ENCODE measurements at regions not wholly inside any gene's neighbourhood (a gene's known extent, or its start where the extent isn't known, plus 50 kb on each side); places are given as distances from the start of the nearest gene placed in this dataset.
"Not testable (repeated sequence)": the region's sequence is repeated elsewhere in the genome, so short reads cannot be mapped to it uniquely, and the experiment has no call there.

- no peak overlapping the region for H3K4me3 ChIP-seq (ENCODE audit: low read length)
- Mint-ChIP-seq H3K36me3 (no peaks in the 10 kb centered on the region), H3K4me1 (peaks cover 9 to 10% of the 10 kb centered on the region in 2 donors), H3K4me3 (no peak overlapping the region), H3K27me3 (ENCODE audit: low read depth in 2 of 2) (peaks cover 56 to 84% of the 10 kb centered on the region in 2 donors), H3K27ac (no peak overlapping the region), H3K9me3 (no peaks in the 10 kb centered on the region)
- DNase-seq: no peak
- intact Hi-C loops (cut with micrococcal nuclease): no loop called here
- WGBS (ENCODE audit: insufficient coverage): 60% methylated on average over 2 of the region's 3 CpGs
- H3K4me1 ChIP-seq (ENCODE audit: control insufficient read depth, insufficient read depth, low read length): peaks cover 5% of the 10 kb centered on the region
- H3K9me3 ChIP-seq (ENCODE audit: control insufficient read depth, insufficient read depth, low read length): no peaks in the 10 kb centered on the region
- TF ChIP-seq, protein P1, sequence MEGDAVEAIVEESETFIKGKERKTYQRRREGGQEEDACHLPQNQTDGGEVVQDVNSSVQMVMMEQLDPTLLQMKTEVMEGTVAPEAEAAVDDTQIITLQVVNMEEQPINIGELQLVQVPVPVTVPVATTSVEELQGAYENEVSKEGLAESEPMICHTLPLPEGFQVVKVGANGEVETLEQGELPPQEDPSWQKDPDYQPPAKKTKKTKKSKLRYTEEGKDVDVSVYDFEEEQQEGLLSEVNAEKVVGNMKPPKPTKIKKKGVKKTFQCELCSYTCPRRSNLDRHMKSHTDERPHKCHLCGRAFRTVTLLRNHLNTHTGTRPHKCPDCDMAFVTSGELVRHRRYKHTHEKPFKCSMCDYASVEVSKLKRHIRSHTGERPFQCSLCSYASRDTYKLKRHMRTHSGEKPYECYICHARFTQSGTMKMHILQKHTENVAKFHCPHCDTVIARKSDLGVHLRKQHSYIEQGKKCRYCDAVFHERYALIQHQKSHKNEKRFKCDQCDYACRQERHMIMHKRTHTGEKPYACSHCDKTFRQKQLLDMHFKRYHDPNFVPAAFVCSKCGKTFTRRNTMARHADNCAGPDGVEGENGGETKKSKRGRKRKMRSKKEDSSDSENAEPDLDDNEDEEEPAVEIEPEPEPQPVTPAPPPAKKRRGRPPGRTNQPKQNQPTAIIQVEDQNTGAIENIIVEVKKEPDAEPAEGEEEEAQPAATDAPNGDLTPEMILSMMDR (IDR thresholded peaks at IDR 0.05): no peak
- H3K27me3 ChIP-seq (ENCODE audit: control insufficient read depth, insufficient read depth, low read length): peaks cover 24% of the 10 kb centered on the region
- no peaks in the 10 kb centered on the region for H3K36me3 ChIP-seq (ENCODE audit: control insufficient read depth, insufficient read depth, low read length)
- no peak overlapping the region for H3K27ac ChIP-seq (ENCODE audit: low read length)
- no peak for ATAC-seq
Measured at GRCh38 chr14:106163316-106163715, 636.9 kb downstream of the TMEM121 start.

DNA sequence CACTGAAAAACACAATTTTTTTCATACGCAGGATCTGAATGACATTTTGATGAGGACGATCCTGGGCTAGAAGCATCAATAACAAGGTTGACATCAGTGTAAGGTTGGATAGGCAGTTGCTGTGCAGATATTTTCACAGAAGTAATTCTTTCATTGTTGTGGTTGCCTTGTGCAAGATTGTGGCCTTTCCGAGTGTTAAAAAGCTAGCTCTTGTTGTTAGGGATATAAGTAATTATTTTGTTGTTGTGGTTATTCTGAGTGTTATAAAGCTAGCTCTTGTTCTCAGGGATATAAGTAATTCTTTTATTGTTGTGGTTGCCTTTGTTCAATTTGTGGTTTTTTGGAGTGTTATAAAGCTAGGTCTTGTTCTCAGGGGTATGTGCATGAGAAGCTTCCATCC is 637.4 kb downstream of the TMEM121 start:
- H3K4me1 ChIP-seq (ENCODE audit: control insufficient read depth, insufficient read depth, low read length); H3K27ac ChIP-seq (ENCODE audit: low read length); H3K4me3 ChIP-seq (ENCODE audit: low read length); H3K4me3 Mint-ChIP-seq; intact Hi-C loops (cut with micrococcal nuclease); H3K9me3 Mint-ChIP-seq; H3K36me3 Mint-ChIP-seq; H3K27ac Mint-ChIP-seq; ATAC-seq; H3K9me3 ChIP-seq (ENCODE audit: control insufficient read depth, insufficient read depth, low read length); H3K36me3 ChIP-seq (ENCODE audit: control insufficient read depth, insufficient read depth, low read length): not testable (repeated sequence)
- DNase-seq: peak in 1 of 2 donors; percentile 27
- H3K27me3 ChIP-seq (ENCODE audit: control insufficient read depth, insufficient read depth, low read length): peaks cover 20% of the 10 kb centered on the region
- Mint-ChIP-seq H3K4me1 (peaks cover 9 to 10% of the 10 kb centered on the region in 2 donors), H3K27me3 (ENCODE audit: low read depth in 2 of 2) (peaks cover 54 to 79% of the 10 kb centered on the region in 2 donors)
- 27% methylated on average over 2 of the region's 3 CpGs for WGBS (ENCODE audit: insufficient coverage)

GRCh38 chr14:106166232-106166631 is 639.8 kb downstream of the TMEM121 start:
- no peak overlapping the region for H3K4me3 Mint-ChIP-seq
- DNase-seq (no peak), ATAC-seq (peak in 1 of 3 donors; percentile 34)
- no peak overlapping the region for H3K4me3 ChIP-seq (ENCODE audit: low read length)
- peaks cover 5% of the 10 kb centered on the region for H3K4me1 ChIP-seq (ENCODE audit: control insufficient read depth, insufficient read depth, low read length)
- peak overlapping the region in 1 of 2 donors; percentile 9 for H3K27ac Mint-ChIP-seq
- intact Hi-C loops (cut with micrococcal nuclease): no loop called here
- no peaks in the 10 kb centered on the region for H3K36me3 ChIP-seq (ENCODE audit: control insufficient read depth, insufficient read depth, low read length)
- peaks cover 9 to 10% of the 10 kb centered on the region in 2 donors for H3K4me1 Mint-ChIP-seq
- 58% methylated on average over 3 of the region's 3 CpGs for WGBS (ENCODE audit: insufficient coverage)
- no peaks in the 10 kb centered on the region for H3K9me3 ChIP-seq (ENCODE audit: control insufficient read depth, insufficient read depth, low read length)
- H3K9me3 Mint-ChIP-seq: no peaks in the 10 kb centered on the region
- peaks cover 44 to 64% of the 10 kb centered on the region in 2 donors for H3K27me3 Mint-ChIP-seq (ENCODE audit: low read depth in 2 of 2)
- H3K27me3 ChIP-seq (ENCODE audit: control insufficient read depth, insufficient read depth, low read length): peaks cover 20% of the 10 kb centered on the region
- TF ChIP-seq, protein P1 (IDR thresholded peaks at IDR 0.05): no peak
- no peak overlapping the region for H3K27ac ChIP-seq (ENCODE audit: low read length)
- H3K36me3 Mint-ChIP-seq: no peaks in the 10 kb centered on the region

DNA sequence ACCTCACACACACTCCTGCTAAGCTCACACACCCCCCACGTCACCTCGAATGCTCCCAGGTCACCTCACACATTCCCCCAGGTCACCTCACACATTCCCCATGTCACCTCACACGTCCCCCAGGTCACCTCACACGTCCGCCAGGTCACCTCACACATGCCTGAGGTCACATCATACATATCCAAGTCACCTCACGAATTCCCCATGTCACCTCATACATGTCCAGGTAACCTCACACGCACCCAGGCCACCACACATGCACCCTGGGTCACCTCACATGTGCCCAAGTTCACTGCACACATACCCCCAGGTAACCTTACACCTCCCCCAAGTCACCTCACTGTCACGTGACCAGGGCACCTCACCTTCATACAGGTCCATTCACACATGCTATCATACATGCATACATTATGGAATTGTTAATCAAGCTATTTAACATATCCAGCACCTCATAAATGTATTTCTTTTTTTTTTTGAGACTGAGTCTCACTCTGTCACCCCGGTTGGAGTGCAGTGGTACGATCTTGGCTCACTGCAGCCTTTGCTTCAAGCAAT is 640.3 kb downstream of the TMEM121 start:
- Mint-ChIP-seq H3K36me3 (no peaks in the 10 kb centered on the region), H3K4me1 (peaks cover 10 to 13% of the 10 kb centered on the region in 2 donors), H3K27me3 (ENCODE audit: low read depth in 2 of 2) (peaks cover 45 to 64% of the 10 kb centered on the region in 2 donors), H3K27ac (peak overlapping the region in 1 of 2 donors; percentile 9), H3K4me3 (no peak overlapping the region), H3K9me3 (no peaks in the 10 kb centered on the region)
- peaks cover 20% of the 10 kb centered on the region for H3K27me3 ChIP-seq (ENCODE audit: control insufficient read depth, insufficient read depth, low read length)
- TF ChIP-seq, protein P1 (IDR thresholded peaks at IDR 0.05): no peak
- no peaks in the 10 kb centered on the region for H3K9me3 ChIP-seq (ENCODE audit: control insufficient read depth, insufficient read depth, low read length)
- H3K4me1 ChIP-seq (ENCODE audit: control insufficient read depth, insufficient read depth, low read length): peaks cover 5% of the 10 kb centered on the region
- ATAC-seq (peak in 1 of 3 donors; percentile 9), DNase-seq (no peak)
- no peak overlapping the region for H3K4me3 ChIP-seq (ENCODE audit: low read length)
- WGBS (ENCODE audit: insufficient coverage): 47% methylated on average over 10 of the region's 10 CpGs
- no peak overlapping the region for H3K27ac ChIP-seq (ENCODE audit: low read length)
- no peaks in the 10 kb centered on the region for H3K36me3 ChIP-seq (ENCODE audit: control insufficient read depth, insufficient read depth, low read length)
- intact Hi-C loops (cut with micrococcal nuclease): no loop called here

Data from natural killer cell (primary cell).